H1 (cell line): ENCODE measurements at regions not wholly inside any gene's neighbourhood (a gene's known extent, or its start where the extent isn't known, plus 50 kb on each side); places are given as distances from the start of the nearest gene placed in this dataset.

ENCODE experiments used
- CTCF ChIA-PET: fragments of 300-600 bp; sonication (Branson Sonifier 250); formaldehyde crosslinking; loops from one replicate; lab custom pipeline; 2021; ENCODE audit not compliant: partially characterized antibody; lab: Charles Lee
- POLR2A ChIA-PET: fragments of 300-600 bp; sonication (Branson Sonifier 250); formaldehyde crosslinking; loops from one replicate; lab custom pipeline; 2021; ENCODE audit warnings: inconsistent platforms; ENCODE audit not compliant: partially characterized antibody; lab: Charles Lee
- DNase-seq, 2 experiments: peaks; one replicate each; pipeline versions ENCODE4 v3.0.0 to v3.0.0-alpha.2; 2010 to 2022; ENCODE audit warnings: low spot score in 2 of 2, low read depth in 1 of 2, mixed read lengths in 1 of 2
- FAIRE-seq: peaks from 2 replicates; lab custom pipeline; 2011; peaks lifted over from hg19 to GRCh38; lab: Jason Lieb, UNC
- H2AFZ ChIP-seq: 2 replicates; pipeline ENCODE4 v1.8.1; 2012; ENCODE audit warnings: low read length, inconsistent platforms
- H2AK5ac ChIP-seq: 2 replicates; pipeline ENCODE4 v1.6.1; 2013; ENCODE audit warnings: low read depth, low read length
- H2BK120ac ChIP-seq: replicated peaks from 2 replicates; pipeline ENCODE3; 2013; ENCODE audit warnings: low read depth, low read length, inconsistent platforms
- H2BK12ac ChIP-seq: 2 replicates; pipeline ENCODE4 v1.6.1; 2013; ENCODE audit warnings: low read depth, low read length
- H2BK15ac ChIP-seq: 2 replicates; pipeline ENCODE4 v1.6.1; 2013; ENCODE audit warnings: low read length
- H2BK20ac ChIP-seq: 2 replicates; pipeline ENCODE4 v1.6.1; 2013; ENCODE audit warnings: low read length
- H2BK5ac ChIP-seq: 2 replicates; pipeline ENCODE4 v1.6.1; 2013; ENCODE audit warnings: low read depth, low read length
- H3K14ac ChIP-seq: 2 replicates; pipeline ENCODE4 v1.6.1; 2013; ENCODE audit warnings: inconsistent platforms; ENCODE audit not compliant: insufficient read length
- H3K18ac ChIP-seq: 2 replicates; pipeline ENCODE4 v1.6.1; 2013; ENCODE audit warnings: low read length; ENCODE audit errors: extremely low read depth
- H3K23ac ChIP-seq: 2 replicates; pipeline ENCODE4 v1.6.1; 2013; ENCODE audit warnings: inconsistent platforms; ENCODE audit not compliant: insufficient read length
- H3K23me2 ChIP-seq: 2 replicates; pipeline ENCODE4 v1.6.1; 2013; ENCODE audit warnings: low read depth, low read length
- H3K27ac ChIP-seq: 2 replicates; pipeline ENCODE4 v1.6.1; 2011; ENCODE audit warnings: low read depth, low read length, inconsistent platforms
- H3K27me3 ChIP-seq, 4 experiments: replicated peaks in 1 of 4; 1 replicate in 1 of 4; 2 replicates in 3 of 4; pipeline versions ENCODE4 v1.6.1 to v1.8.1; 2011 to 2013; ENCODE audit warnings: low read length in 3 of 4, mild to moderate bottlenecking in 3 of 4, inconsistent platforms in 2 of 4, mixed read lengths in 2 of 4, moderate library complexity in 1 of 4; ENCODE audit not compliant: control insufficient read depth in 3 of 4, insufficient read depth in 3 of 4; ENCODE audit errors: extremely low read depth in 1 of 4
- H3K36me3 ChIP-seq, 4 experiments: 2 replicates each; pipeline versions ENCODE4 v1.6.1 to v1.8.1; 2011 to 2013; ENCODE audit warnings: mild to moderate bottlenecking in 4 of 4, low read length in 3 of 4, moderate library complexity in 2 of 4, control low read depth in 1 of 4, inconsistent platforms in 1 of 4; ENCODE audit not compliant: insufficient read depth in 4 of 4, control insufficient read depth in 2 of 4
- H3K4ac ChIP-seq: replicated peaks from 2 replicates; pipeline ENCODE3; 2013; ENCODE audit warnings: low read length, low read depth, mixed read lengths, inconsistent platforms; ENCODE audit not compliant: insufficient read length
- H3K4me1 ChIP-seq, 4 experiments: replicated peaks in 1 of 4; 1 replicate in 1 of 4; 2 replicates in 3 of 4; pipeline versions ENCODE4 v1.6.1 to v1.8.1; 2011 to 2013; ENCODE audit warnings: low read length in 3 of 4, inconsistent platforms in 2 of 4, mixed read lengths in 1 of 4; ENCODE audit not compliant: insufficient read depth in 4 of 4, control insufficient read depth in 3 of 4
- H3K4me2 ChIP-seq, 2 experiments: 2 replicates each; pipeline versions ENCODE4 v1.6.1 to v1.8.1; 2011 to 2013; ENCODE audit warnings: low read depth in 2 of 2, low read length in 2 of 2, control low read depth in 1 of 2, inconsistent platforms in 1 of 2, mild to moderate bottlenecking in 1 of 2; ENCODE audit not compliant: insufficient read depth in 1 of 2
- H3K4me3 ChIP-seq, 4 experiments: fragments of 200-600, 300-600 bp in 1 of 4; sonication (generic), shearing (Covaris generic), sonication (Bioruptor Twin) in 1 of 4; 2 replicates each; pipeline versions ENCODE4 v1.5.1 to v1.8.1; 2011 to 2016; ENCODE audit warnings: low read length in 4 of 4, low read depth in 3 of 4, control low read depth in 2 of 4, inconsistent platforms in 2 of 4, mild to moderate bottlenecking in 2 of 4, mixed read lengths in 1 of 4, moderate library complexity in 1 of 4; ENCODE audit not compliant: insufficient read depth in 2 of 4; ENCODE audit errors: extremely low read depth in 1 of 4
- H3K56ac ChIP-seq: replicated peaks from 2 replicates; pipeline ENCODE3; 2013; ENCODE audit warnings: low read depth, mild to moderate bottlenecking, mixed read lengths, low read length, inconsistent platforms; ENCODE audit not compliant: insufficient read length
- H3K79me1 ChIP-seq: 2 replicates; pipeline ENCODE4 v1.6.1; 2013; ENCODE audit warnings: low read depth, low read length, control low read depth
- H3K79me2 ChIP-seq, 2 experiments: 2 replicates each; pipeline versions ENCODE4 v1.6.1 to v1.8.1; 2012 to 2013; ENCODE audit warnings: low read length in 2 of 2, mild to moderate bottlenecking in 2 of 2, inconsistent platforms in 1 of 2; ENCODE audit not compliant: insufficient read depth in 2 of 2, control insufficient read depth in 1 of 2
- H3K9ac ChIP-seq, 4 experiments: replicated peaks in 1 of 4; 1 replicate in 1 of 4; 2 replicates in 3 of 4; pipeline versions ENCODE4 v1.6.1 to v1.8.1; 2011 to 2013; ENCODE audit warnings: low read depth in 3 of 4, low read length in 3 of 4, control low read depth in 2 of 4, mild to moderate bottlenecking in 2 of 4, moderate library complexity in 2 of 4, inconsistent platforms in 1 of 4; ENCODE audit errors: extremely low read depth in 1 of 4
- H3K9me3 ChIP-seq, 2 experiments: 2 replicates each; pipeline versions ENCODE4 v1.6.1 to v1.8.1; 2012 to 2013; ENCODE audit warnings: mild to moderate bottlenecking in 2 of 2, moderate library complexity in 2 of 2, control low read depth in 1 of 2, inconsistent platforms in 1 of 2, low read depth in 1 of 2, low read length in 1 of 2, mixed read lengths in 1 of 2; ENCODE audit not compliant: insufficient read depth in 2 of 2
- H4K20me1 ChIP-seq, 2 experiments: replicated peaks in 1 of 2; 2 replicates each; pipeline versions ENCODE3 to v1.8.1; 2011 to 2013; ENCODE audit warnings: inconsistent platforms in 2 of 2, low read length in 2 of 2, mild to moderate bottlenecking in 1 of 2; ENCODE audit not compliant: insufficient read depth in 2 of 2, control insufficient read depth in 1 of 2
- H4K5ac ChIP-seq: 2 replicates; pipeline ENCODE4 v1.6.1; 2013; ENCODE audit warnings: low read length, low read depth, mixed read lengths, inconsistent platforms; ENCODE audit not compliant: insufficient read length
- H4K8ac ChIP-seq: 2 replicates; pipeline ENCODE4 v1.8.0; 2013; ENCODE audit warnings: mild to moderate bottlenecking, moderate library complexity, low read length, inconsistent platforms; ENCODE audit not compliant: insufficient read depth; ENCODE audit errors: extremely low read depth
- H4K91ac ChIP-seq: replicated peaks from 2 replicates; pipeline ENCODE3; 2013; ENCODE audit warnings: low read length, mixed read lengths, inconsistent platforms; ENCODE audit not compliant: insufficient read length
- BRCA1 ChIP-seq: IDR thresholded peaks from 2 replicates; pipeline ENCODE4 v1.6.1; 2012; ENCODE audit warnings: low read depth, low read length, improper control_type of control experiment
- EGR1 ChIP-seq: IDR thresholded peaks from 2 replicates; pipeline ENCODE4 v1.6.1; 2011; ENCODE audit warnings: low read depth, low read length, borderline replicate concordance
- GABPA ChIP-seq: IDR thresholded peaks from 2 replicates; pipeline ENCODE4 v1.6.1; 2011; ENCODE audit warnings: mild to moderate bottlenecking, low read length, moderate library complexity, borderline replicate concordance; ENCODE audit not compliant: insufficient read depth
- HDAC6 ChIP-seq: IDR thresholded peaks from one replicate; pipeline ENCODE4 v1.7.1; 2012; ENCODE audit warnings: low read depth, mild to moderate bottlenecking, inconsistent platforms, low read length, moderate library complexity
- JUN ChIP-seq: IDR thresholded peaks from 2 replicates; pipeline ENCODE4 v1.6.1; 2011; ENCODE audit warnings: low read depth, mild to moderate bottlenecking, improper control_type of control experiment, low read length
- KDM5A ChIP-seq: fragments of 200-600 bp; IDR thresholded peaks from 2 replicates; pipeline ENCODE4 v1.7.1; 2012; ENCODE audit warnings: mild to moderate bottlenecking, low read length, inconsistent platforms, mixed read lengths
- NANOG ChIP-seq: IDR thresholded peaks from 2 replicates; pipeline ENCODE4 v1.6.1; 2011; ENCODE audit warnings: low read length, low read depth, mild to moderate bottlenecking, inconsistent platforms; ENCODE audit not compliant: insufficient read depth, poor library complexity, severe bottlenecking
- NRF1 ChIP-seq: IDR thresholded peaks from 2 replicates; pipeline ENCODE4 v1.6.1; 2011; ENCODE audit warnings: mild to moderate bottlenecking, low read depth, low read length, improper control_type of control experiment
- PHF8 ChIP-seq: fragments of 200-600 bp; sonication (generic); conservative IDR thresholded peaks from 2 replicates; pipeline ENCODE4 v1.7.1; 2012; ENCODE audit warnings: low read depth, mild to moderate bottlenecking, inconsistent platforms, low read length, moderate library complexity
- SP1 ChIP-seq: IDR thresholded peaks from 2 replicates; pipeline ENCODE4 v1.6.1; 2011; ENCODE audit warnings: low read depth, low read length
- SP2 ChIP-seq: IDR thresholded peaks from 2 replicates; pipeline ENCODE4 v1.6.1; 2012; ENCODE audit warnings: mild to moderate bottlenecking, low read length, inconsistent platforms
- SP4 ChIP-seq: IDR thresholded peaks from 2 replicates; pipeline ENCODE4 v1.6.1; 2012; ENCODE audit warnings: low read length, inconsistent platforms
- TCF12 ChIP-seq: IDR thresholded peaks from 2 replicates; pipeline ENCODE4 v1.6.1; 2011; ENCODE audit warnings: low read depth, mild to moderate bottlenecking, low read length
- WGBS, 2 experiments: shearing (Covaris generic) in 1 of 2; methylation state at CpG; one replicate each; pipeline versions ENCODE4 v1.1.6 to v1.1.7; 2013 to 2015; ENCODE audit warnings: low lambda C conversion rate in 2 of 2, mixed read lengths in 2 of 2, inconsistent platforms in 1 of 2, low coverage in 1 of 2, missing lambda C conversion rate in 1 of 2; ENCODE audit not compliant: insufficient replicate concordance in 2 of 2, insufficient coverage in 1 of 2, insufficient read length in 1 of 2; ENCODE audit errors: extremely low coverage in 1 of 2, missing lambda C conversion rate in 1 of 2; 5-methylcytosine and 5-hydroxymethylcytosine counted together
- TF ChIP-seq, protein P1 (sequence below): IDR thresholded peaks from 2 replicates; pipeline ENCODE4 v1.6.1; 2011; ENCODE audit warnings: low read depth, mild to moderate bottlenecking, low read length; ENCODE audit not compliant: insufficient read depth
- TF ChIP-seq, protein P2 (sequence below): IDR thresholded peaks from 2 replicates; pipeline ENCODE4 v1.6.1; 2012; ENCODE audit warnings: inconsistent platforms

DNA sequence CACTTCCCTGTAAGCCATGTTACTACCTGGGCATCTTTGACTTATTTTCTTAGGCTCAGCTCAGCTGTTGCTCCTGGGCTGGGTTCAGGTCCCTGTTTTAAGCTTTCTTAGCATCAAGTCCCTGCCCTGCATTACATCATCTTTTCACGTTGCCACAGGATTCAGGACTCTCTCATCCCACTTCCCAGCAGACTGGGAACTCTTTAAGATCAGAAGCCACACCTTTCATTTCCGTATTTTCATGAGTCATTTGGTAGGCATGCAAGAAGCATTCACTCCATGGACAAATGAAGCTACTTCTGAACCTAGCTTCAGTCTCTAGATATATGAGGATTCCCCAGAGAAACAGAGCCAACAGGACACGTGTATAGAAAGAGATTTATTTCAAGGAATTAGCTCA, 726.8 kb downstream of the VRK1 start:
- Histone ChIP-seq H3K27ac (no peak overlapping the region), H2BK20ac (no peak overlapping the region), H3K9me3 (no peaks in the 10 kb centered on the region), H3K23ac (no peak overlapping the region), H4K8ac (no peak overlapping the region), H2BK5ac (no peak overlapping the region), H3K9ac (no peak overlapping the region), H2AFZ (no peak overlapping the region), H4K5ac (no peak overlapping the region), H3K79me1 (no peaks in the 10 kb centered on the region), H2BK12ac (no peak overlapping the region), H3K79me2 (no peaks in the 10 kb centered on the region), H3K4me2 (no peak overlapping the region), H3K14ac (no peak overlapping the region), H3K36me3 (no peaks in the 10 kb centered on the region; a peak in 2 of 8 replicates), H2BK120ac (no peak overlapping the region)
- POLR2A ChIA-PET: no interaction called here
- no peak for TF ChIP-seq TCF12
- TF ChIP-seq SP2: no peak
- no peak for TF ChIP-seq KDM5A
- no peak for TF ChIP-seq SP1
- TF ChIP-seq BRCA1: no peak
- TF ChIP-seq JUN: no peak
- TF ChIP-seq NRF1: no peak
- TF ChIP-seq HDAC6: no peak
- TF ChIP-seq, protein P1, sequence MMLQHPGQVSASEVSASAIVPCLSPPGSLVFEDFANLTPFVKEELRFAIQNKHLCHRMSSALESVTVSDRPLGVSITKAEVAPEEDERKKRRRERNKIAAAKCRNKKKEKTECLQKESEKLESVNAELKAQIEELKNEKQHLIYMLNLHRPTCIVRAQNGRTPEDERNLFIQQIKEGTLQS: no peak
- TF ChIP-seq NANOG: no peak
- TF ChIP-seq, protein P2, sequence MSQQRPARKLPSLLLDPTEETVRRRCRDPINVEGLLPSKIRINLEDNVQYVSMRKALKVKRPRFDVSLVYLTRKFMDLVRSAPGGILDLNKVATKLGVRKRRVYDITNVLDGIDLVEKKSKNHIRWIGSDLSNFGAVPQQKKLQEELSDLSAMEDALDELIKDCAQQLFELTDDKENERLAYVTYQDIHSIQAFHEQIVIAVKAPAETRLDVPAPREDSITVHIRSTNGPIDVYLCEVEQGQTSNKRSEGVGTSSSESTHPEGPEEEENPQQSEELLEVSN: no peak
- no peak for TF ChIP-seq PHF8
- TF ChIP-seq GABPA: no peak
- TF ChIP-seq SP4: no peak
- no peak for TF ChIP-seq EGR1
- TF ChIP-seq, all 59 proteins: peak for 0
- Histone ChIP-seq H2BK15ac (no peak overlapping the region), H3K56ac (no peak overlapping the region), H2AK5ac (no peak overlapping the region), H4K20me1 (no peaks in the 10 kb centered on the region), H4K91ac (no peak overlapping the region), H3K27me3 (no peaks in the 10 kb centered on the region), H3K4me1 (no peaks in the 10 kb centered on the region), H3K18ac (no peak overlapping the region), H3K4me3 (no peak overlapping the region), H3K4ac (no peak overlapping the region), H3K23me2 (peaks cover 2% of the 10 kb centered on the region)
- CTCF ChIA-PET: interaction anchor here (0.5 to 0.6 kb wide), 2 partner anchors 54 to 96 kb away, joined by 3 to 5 read pairs; no protein-coding TSS in a partner anchor
- 81% methylated on average over 3 of the region's 3 CpGs; no CpG with 5 or more reads in 1 of the 2 experiments for WGBS, 2 experiments
- DNase-seq (no peak), FAIRE-seq (no peak)
